Renal cortical epithelial cell (primary cell): ENCODE measurements at regions not wholly inside any gene's neighbourhood (a gene's known extent, or its start where the extent isn't known, plus 50 kb on each side); places are given as distances from the start of the nearest gene placed in this dataset.
A peak's percentile ranks its signal among the peaks of the same experiment; 100 is the strongest.

Source experiments
- DNase-seq: peaks from one replicate; pipeline ENCODE4 v3.0.0-alpha.2; 2011; ENCODE audit warnings: low read depth

DNA sequence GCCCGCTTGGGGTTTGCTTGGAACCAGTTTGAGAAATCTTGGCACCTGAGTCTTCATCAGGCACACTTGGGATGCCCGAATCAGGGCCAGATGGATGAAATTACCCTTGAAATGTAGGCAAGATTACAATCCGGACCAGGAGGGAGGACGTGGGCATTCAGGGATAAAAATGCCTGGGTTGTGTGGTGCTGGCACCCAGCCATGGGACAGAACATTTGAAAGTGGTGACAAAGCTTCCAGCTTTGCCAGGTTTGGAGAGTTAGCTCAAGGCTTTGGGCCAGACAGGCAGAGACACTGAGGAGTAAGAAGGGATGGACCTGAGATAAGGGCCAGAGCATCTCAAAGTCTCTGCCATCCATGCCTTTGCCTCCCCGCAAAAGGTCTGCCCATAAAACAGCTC is 182.2 kb downstream of the TTC32 start:
- DNase-seq, result no peak

DNA sequence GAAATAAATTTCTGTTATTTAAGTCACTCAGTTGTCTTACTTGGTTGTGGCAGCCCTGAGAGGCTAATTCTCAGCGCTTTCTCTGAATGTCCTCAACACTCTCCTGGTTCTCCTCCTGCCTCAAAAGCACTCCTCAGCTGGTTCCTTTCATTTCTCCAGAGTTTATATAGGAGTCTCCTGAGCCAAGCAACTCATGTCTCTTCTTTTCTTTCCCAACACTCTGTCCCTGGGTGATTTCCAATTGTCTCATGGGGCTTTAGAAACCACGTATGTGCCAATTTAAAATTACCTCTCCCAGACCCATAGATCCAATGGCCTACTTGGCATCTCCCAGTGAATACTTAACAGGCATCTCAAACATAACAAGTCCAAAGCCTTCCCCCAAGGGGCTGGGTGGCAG is 184.3 kb downstream of the TTC32 start:
- DNase-seq, result no peak

DNA sequence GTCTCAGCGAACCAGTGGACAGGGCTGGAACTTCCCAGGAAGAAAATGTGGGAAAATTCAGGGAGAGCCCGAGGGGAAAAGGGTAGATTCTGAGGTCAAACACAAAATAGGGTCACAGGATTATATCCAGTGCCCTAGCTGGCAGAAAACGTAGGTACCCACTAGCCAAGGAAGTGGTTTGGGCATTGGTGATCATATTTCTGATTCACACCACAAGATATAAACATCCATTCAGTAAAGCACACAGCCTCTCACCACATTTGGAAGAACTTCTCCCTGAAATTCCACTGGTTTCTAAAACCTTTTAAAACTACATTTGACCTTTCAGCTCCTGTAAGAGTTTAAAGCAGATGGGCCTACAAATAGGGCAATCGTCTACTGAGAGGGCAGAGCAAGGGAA is 186.9 kb downstream of the TTC32 start:
- DNase-seq, result no peak

DNA sequence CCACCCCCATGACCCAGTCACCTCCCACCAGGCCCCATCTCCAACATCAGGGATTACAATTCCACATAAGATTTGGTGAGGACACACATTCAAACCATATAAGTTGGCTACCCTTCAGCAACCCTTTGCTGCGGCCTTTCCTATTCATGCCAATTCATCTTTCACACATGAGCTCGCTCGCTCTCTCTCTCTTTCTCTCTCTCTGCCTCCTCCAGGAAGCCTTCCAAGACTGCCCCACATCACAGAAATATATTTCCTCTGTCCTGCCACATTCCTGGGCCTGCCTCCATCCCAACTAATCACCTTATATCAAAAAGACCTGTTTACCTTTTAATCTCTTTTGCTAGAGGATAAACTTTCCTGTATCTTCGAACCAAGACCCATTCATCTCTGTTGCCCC is 188.9 kb downstream of the TTC32 start:
- DNase-seq, result no peak

DNA sequence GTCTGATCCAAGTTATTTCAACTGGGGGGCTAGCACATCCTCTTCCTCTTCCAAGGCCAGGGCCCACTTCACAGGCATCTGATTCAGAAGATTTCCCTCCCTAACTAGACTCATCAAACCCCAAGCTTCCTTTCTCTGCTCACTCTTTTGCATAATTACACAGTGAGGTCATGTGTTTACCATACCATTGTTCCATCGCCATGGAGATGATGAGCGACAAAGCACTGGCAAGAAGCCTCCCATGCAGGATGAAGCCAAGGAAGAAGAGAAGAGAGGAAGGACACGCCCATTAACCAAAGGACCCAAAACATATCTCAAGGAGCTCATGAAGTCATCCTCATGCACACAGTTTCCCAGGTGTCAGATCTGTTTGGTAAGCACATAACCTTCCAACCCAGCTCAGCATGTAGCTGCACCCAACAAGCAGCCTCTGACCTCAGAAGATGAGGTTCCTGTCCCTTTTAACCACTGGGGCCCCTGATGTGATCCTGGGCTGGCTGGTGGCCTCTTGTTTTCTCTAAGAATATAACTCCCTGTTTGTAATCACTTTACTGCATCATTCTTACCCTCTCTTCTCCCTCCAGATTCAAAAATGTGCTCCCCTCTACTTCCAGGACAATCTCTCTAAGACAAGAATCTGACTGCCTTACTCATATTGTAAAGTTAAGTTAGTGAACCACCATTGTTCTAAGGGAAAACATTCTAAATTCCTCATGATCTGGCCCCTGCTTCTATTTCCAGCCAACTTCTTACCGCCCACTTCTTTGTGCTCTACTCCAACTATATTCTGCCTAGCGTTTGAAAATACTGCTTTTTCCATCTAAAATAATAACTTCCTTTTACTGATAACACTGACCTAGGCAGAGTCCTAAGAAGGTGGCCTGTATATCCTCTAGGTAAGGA is 190.1 kb downstream of the TTC32 start:
- peak; percentile 97 for DNase-seq

DNA sequence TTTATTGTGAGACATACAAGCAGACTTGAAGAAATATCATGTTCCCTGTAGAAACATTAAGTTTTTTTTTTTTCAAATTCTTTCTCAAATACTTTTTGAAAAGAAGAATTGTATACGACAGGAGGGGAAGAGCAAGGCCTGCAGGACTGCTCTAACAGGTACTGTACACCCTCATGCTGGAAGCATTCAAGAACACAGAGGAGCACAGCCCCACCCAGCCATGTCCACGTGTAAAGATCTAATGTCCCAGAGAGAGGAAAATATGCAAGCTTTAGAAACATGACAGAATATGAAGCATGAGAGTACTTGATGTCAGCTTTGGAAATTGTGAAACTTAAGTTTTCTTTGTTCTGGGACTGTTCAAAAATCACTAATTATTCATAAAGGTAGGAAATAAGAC is 191.6 kb downstream of the TTC32 start:
- no peak for DNase-seq

- no peak for DNase-seq
Measured at GRCh38 chr2:19709553-19709952, 192.2 kb downstream of the TTC32 start.

- DNase-seq, result no peak
Measured at GRCh38 chr2:19708776-19709175, 193.0 kb downstream of the TTC32 start.

DNA sequence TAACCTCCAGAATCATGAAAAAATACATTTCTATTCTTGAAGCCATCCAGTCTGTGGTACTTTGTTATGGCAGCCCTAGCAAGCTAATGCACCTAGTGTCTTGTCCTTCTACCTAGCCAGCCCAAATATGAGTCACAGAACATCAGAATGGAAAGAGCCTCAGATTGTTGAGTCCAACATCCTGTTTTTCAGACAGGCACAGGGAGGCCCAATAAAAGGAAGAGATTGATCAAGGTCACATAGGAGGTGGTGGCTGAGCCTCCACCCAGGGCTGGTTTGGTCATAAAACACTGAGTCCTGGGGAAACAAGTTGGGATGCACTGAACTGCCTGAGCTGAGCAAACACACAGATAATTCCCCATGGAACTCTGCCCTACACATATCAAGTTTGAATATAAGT is 195.5 kb downstream of the TTC32 start:
- no peak for DNase-seq

DNA sequence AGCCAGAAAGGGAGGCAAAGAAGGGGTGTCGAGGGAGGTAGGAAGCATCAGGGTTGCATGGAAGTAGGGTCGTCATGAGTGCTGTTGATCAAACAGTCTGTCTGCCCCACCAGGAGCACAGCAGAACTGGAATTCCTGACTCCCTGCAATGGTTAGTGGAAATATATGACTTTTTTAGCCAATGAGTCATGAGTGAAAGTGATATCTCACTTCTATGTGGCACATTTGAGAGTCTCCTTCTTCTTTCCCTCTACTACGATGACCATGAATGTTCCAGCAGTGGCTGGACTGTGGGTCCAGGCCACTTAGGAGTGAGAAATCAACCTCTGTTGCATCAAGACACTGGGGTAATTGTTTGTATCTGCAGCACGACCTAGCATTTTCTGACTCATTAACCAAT is 199.5 kb downstream of the TTC32 start:
- DNase-seq, result no peak

- DNase-seq, result no peak
Measured at GRCh38 chr2:19700861-19701585, 200.8 kb downstream of the TTC32 start.

- no peak for DNase-seq
Measured at GRCh38 chr2:19697131-19697530, 204.7 kb downstream of the TTC32 start.

GRCh38 chr2:19695706-19696105 is 206.1 kb downstream of the TTC32 start:
- no peak for DNase-seq

DNA sequence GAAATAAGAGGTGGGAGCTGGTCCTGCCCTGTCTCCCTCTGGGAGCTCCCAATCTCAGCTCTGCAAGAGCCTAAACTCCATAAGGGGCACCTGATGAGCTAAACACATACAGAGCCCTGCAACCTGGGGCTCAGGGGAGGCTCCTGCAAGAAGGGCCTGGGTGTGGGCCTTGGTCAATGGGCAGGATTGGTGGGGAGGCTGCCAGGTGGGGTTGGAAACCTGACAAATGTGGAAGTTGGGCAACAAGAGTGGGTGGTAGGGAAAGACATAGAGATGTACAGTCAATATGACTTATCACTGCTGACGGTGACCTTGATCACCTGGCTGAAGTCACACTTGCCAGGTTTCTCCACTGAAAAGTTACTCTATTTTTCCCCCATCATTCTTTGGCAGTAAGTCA is 209.9 kb downstream of the TTC32 start:
- DNase-seq, result no peak

DNA sequence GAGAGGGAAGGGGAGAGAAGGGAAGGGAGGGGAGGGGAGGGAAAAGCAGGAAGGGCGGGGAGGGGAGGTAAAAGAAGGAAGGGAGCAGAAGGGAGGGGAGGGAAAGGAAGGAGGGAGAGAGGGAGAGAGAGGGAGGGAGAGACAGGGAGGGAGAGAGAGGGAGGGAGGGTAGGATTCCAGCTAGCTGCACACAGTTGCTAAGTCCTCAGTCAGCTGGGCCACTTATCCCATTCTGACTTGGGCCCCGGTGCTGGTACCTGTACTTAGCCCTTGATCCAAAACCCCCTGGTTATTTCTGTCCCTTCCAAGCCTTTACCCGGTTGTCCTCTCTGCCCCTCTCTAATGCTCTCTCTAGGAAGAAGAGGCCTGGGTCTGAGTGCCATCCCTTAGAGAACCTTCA is 211.4 kb downstream of the TTC32 start:
- DNase-seq, result no peak

DNA sequence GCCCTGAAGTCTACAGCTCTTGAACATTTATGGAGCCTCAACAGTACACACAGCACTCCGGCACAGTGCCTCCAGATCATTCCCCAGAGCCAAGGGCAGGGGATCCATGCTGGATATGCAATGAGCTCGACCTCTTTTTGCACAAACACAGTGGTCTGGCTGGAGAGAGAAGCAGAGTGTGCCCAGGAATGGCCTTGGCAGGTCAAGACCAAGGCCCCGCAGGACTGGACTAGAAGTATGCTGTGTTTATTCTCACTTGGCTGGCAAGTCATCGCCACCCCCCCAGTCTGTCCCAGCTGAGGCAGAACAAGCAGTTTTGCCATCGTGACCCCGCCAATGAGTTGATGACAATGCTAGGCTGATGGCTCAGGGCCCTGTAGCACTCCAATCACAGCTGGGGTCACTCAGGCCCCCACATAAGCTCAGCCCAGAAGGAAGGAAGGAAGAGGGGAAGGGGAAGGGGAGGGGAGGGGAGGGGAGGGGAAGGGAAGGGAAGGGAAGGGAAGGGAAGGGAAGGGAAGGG is 212.1 kb downstream of the TTC32 start:
- DNase-seq, result no peak

DNA sequence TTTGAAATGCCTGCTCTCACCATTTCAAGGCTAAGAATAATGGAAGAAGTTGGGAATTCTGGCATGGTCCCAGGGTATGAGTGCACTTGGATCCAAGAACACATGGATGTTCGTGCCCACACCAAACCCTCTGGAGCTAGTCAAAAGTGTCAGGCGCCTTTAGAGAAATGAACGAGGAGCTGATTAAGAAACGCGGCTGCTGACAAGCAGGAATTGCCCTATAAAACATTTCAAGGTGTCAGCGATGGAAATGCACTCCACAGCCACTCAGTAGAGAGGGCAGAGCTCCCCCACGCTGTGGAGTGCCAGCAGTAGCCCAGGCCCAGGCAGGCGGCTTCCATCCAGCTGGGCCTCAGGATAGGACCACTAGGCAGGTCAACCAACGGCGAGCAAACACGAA is 213.7 kb downstream of the TTC32 start:
- DNase-seq, result no peak

DNA sequence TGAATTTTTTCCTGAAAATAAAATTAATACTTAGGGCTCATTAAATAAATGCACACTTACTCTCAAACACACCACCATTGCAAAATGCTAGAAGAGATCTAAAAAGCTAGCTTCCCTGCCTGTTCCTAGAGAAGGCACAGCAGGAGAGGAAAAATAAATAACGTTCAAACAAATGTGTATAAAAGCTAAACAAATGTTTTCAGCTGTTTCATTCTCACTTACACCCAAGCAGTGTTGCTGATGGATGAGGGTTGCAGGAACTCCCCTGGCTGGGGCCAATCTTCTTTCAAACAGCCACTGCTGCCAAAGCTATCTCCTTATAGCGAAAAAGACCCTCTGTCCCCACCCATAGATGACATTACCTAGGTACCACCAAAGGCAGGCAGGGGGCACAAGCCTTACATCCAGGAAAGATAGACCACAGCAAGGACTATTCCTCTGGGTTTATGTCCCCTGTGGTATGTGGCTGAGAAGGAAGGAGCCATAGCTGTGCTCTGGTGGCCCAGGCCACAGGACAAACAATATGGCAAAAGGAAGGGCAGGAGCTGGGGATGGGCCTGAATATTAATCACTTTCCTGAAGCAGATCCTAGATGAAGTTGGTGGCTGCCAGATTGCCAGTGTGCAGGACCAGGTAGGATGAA is 214.6 kb downstream of the TTC32 start:
- no peak for DNase-seq

DNA sequence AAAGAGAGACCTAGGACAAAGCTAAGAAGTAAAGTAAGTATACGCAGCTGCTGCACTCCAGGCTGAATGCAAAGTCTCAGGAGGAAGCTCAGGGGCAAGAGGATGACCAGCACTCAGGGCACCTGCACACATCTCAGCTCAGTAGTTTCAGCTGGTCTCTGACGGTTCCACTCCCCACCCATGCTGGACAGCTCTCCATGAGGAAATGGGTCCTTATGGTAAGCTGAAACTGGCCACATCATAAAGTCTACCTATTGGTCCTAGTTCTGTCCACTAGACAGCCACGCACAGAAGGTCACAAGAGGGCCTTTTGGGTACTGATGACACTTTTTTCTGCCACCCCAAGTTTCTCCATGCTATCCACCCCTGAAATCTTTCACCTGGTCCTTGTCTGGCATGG is 215.3 kb downstream of the TTC32 start:
- no peak for DNase-seq

DNA sequence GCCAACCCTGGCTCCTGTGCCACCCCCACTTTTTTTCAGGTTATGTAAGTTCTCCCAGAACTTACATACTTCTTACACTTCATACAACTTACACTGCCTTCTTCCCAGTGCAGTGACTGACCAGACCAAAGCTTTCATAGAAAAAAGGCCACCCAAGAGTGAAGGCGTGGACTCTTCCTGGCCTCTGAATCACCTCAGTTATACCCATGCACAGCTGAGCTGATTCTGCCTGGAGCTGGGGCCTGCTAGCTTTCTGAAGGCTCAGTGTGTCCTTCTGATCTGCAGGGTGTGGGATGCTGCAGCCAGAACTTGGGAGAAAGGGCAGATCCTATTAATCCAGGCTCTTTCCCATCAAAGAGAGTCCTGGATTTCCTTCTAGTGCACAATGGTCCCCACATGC is 216.1 kb downstream of the TTC32 start:
- peak; percentile 50 for DNase-seq

- no peak for DNase-seq
Measured at GRCh38 chr2:19684516-19684915, 217.3 kb downstream of the TTC32 start.

DNA sequence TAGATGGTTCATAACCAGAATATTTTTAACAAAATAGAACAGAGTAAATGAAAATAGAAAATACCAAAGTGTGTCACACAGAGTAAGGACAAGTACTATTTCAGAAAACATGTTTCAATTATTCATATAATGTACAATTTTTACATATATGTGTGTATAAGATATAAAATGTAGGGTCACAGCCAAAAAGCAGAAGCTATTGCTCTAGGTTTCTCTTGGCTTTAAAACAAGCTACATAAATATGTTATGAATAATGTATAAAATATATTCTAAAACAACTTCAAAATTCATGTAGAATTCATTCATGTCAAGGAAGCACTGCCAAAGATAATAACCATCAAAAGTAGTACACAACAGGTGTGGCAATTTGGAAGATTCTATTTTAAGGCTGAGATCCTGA is 218.2 kb downstream of the TTC32 start:
- DNase-seq, result no peak

DNA sequence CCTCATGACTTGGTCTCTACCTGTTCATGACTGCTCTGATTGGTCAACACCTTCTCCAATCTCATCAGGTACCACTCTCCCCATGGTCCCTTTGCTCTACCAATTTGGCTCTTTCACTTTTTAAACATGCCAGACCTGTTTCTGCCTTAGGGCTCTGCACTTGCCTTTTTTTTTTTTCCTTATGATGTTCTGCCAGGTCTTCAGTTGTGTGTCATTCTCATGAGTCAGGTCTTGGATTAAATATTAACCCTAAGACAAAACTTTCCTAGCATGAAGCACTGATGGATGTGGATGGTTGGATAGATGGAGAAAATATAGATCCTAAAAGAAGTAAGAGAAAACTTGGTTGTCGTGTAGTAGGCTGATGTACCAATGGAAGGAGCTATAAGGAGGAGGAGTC is 219.3 kb downstream of the TTC32 start:
- peak; percentile 96 for DNase-seq
